Panc1 (cell line): ENCODE measurements at regions not wholly inside any gene's neighbourhood (a gene's known extent, or its start where the extent isn't known, plus 50 kb on each side); places are given as distances from the start of the nearest gene placed in this dataset.

Experiments
- POLR2AphosphoS5 ChIP-seq: IDR thresholded peaks from 2 replicates; pipeline ENCODE4 v1.6.1; 2012; ENCODE audit warnings: mild to moderate bottlenecking, low read depth, low read length, moderate library complexity
- TCF7L2 ChIP-seq: IDR thresholded peaks from 2 replicates; pipeline ENCODE4 v1.6.1; 2011; ENCODE audit warnings: mild to moderate bottlenecking, low read depth, low read length, inconsistent platforms
- TF ChIP-seq, protein P1 (sequence below): fragments of 450-650 bp; IDR thresholded peaks from 2 replicates; pipeline ENCODE4 v1.5.1; 2017; ENCODE audit warnings: mild to moderate bottlenecking
- TF ChIP-seq, protein P2 (sequence below), 2 experiments: IDR thresholded peaks; 2 replicates each; pipeline ENCODE4 v1.6.1; 2011 to 2012; ENCODE audit warnings: low read depth in 2 of 2, control low read depth in 1 of 2, low read length in 1 of 2, mild to moderate bottlenecking in 1 of 2, moderate library complexity in 1 of 2; ENCODE audit not compliant: insufficient read depth in 1 of 2

DNA sequence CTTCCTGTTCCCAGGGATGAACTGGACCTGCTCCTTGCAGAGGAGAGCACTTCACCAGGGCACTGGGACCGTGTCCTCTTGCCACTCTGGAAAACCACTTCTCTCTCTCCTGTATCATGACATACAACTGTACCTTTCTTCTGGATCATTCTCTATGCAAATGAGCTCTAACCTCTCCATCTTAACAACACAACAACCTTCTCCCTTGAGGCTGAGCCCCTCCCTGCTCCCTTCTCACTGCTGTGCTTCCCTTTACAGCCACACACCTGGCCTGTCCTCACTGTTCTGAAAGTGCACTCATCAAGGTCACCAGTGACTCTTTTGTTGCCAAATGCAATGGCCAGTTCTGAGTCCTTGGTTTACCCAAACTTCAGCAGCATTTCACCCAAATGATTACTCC is 54.5 kb upstream of the MRPS6 start:
- TF ChIP-seq, protein P1, sequence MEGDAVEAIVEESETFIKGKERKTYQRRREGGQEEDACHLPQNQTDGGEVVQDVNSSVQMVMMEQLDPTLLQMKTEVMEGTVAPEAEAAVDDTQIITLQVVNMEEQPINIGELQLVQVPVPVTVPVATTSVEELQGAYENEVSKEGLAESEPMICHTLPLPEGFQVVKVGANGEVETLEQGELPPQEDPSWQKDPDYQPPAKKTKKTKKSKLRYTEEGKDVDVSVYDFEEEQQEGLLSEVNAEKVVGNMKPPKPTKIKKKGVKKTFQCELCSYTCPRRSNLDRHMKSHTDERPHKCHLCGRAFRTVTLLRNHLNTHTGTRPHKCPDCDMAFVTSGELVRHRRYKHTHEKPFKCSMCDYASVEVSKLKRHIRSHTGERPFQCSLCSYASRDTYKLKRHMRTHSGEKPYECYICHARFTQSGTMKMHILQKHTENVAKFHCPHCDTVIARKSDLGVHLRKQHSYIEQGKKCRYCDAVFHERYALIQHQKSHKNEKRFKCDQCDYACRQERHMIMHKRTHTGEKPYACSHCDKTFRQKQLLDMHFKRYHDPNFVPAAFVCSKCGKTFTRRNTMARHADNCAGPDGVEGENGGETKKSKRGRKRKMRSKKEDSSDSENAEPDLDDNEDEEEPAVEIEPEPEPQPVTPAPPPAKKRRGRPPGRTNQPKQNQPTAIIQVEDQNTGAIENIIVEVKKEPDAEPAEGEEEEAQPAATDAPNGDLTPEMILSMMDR = no peak
- TF ChIP-seq, protein P2, sequence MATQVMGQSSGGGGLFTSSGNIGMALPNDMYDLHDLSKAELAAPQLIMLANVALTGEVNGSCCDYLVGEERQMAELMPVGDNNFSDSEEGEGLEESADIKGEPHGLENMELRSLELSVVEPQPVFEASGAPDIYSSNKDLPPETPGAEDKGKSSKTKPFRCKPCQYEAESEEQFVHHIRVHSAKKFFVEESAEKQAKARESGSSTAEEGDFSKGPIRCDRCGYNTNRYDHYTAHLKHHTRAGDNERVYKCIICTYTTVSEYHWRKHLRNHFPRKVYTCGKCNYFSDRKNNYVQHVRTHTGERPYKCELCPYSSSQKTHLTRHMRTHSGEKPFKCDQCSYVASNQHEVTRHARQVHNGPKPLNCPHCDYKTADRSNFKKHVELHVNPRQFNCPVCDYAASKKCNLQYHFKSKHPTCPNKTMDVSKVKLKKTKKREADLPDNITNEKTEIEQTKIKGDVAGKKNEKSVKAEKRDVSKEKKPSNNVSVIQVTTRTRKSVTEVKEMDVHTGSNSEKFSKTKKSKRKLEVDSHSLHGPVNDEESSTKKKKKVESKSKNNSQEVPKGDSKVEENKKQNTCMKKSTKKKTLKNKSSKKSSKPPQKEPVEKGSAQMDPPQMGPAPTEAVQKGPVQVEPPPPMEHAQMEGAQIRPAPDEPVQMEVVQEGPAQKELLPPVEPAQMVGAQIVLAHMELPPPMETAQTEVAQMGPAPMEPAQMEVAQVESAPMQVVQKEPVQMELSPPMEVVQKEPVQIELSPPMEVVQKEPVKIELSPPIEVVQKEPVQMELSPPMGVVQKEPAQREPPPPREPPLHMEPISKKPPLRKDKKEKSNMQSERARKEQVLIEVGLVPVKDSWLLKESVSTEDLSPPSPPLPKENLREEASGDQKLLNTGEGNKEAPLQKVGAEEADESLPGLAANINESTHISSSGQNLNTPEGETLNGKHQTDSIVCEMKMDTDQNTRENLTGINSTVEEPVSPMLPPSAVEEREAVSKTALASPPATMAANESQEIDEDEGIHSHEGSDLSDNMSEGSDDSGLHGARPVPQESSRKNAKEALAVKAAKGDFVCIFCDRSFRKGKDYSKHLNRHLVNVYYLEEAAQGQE (IDR thresholded peaks at IDR 0.05; ENCODE audit: insufficient read depth in 1 of 2, low read depth in 2 of 2, low read length in 1 of 2) = no peak
- TF ChIP-seq TCF7L2 (no peak), POLR2AphosphoS5 (no peak)
